Activated CD4-positive, alpha-beta T cell treated with anti-CD3 and anti-CD28 coated beads, Interleukin-2, amount 10 ng/mL, durations not matched to agents 7 days and 5 days (primary cell): ENCODE measurements at regions not wholly inside any gene's neighbourhood (a gene's known extent, or its start where the extent isn't known, plus 50 kb on each side); places are given as distances from the start of the nearest gene placed in this dataset.

Experiments
- CTCF ChIA-PET: fragments of 350-600 bp; sonication (Branson Sonifier 250); formaldehyde crosslinking; loops from one replicate; lab custom pipeline; 2021; ENCODE audit warnings: antibody characterized with exemption; lab: Charles Lee
- POLR2A ChIA-PET: fragments of 350-600 bp; sonication (Branson Sonifier 250); formaldehyde crosslinking; loops from one replicate; lab custom pipeline; 2021; ENCODE audit warnings: antibody characterized with exemption; lab: Charles Lee
- DNase-seq: peaks from one replicate; pipeline ENCODE4 v3.0.0-alpha.2; 2020
- H3K27ac Mint-ChIP-seq: one replicate; pipeline ENCODE4 v1.8.0; 2021; ENCODE audit warnings: mild to moderate bottlenecking, moderate library complexity, mixed read lengths
- H3K27me3 Mint-ChIP-seq: one replicate; pipeline ENCODE4 v1.8.0; 2021; ENCODE audit warnings: mixed read lengths
- H3K36me3 Mint-ChIP-seq: one replicate; pipeline ENCODE4 v1.8.0; 2021; ENCODE audit warnings: low read depth, mixed read lengths
- H3K4me1 Mint-ChIP-seq: one replicate; pipeline ENCODE4 v1.8.0; 2021; ENCODE audit warnings: mixed read lengths
- H3K4me3 Mint-ChIP-seq: one replicate; pipeline ENCODE4 v1.8.0; 2021; ENCODE audit warnings: mild to moderate bottlenecking, moderate library complexity, mixed read lengths
- H3K9me3 Mint-ChIP-seq: one replicate; pipeline ENCODE4 v1.8.0; 2021; ENCODE audit warnings: mixed read lengths

DNA sequence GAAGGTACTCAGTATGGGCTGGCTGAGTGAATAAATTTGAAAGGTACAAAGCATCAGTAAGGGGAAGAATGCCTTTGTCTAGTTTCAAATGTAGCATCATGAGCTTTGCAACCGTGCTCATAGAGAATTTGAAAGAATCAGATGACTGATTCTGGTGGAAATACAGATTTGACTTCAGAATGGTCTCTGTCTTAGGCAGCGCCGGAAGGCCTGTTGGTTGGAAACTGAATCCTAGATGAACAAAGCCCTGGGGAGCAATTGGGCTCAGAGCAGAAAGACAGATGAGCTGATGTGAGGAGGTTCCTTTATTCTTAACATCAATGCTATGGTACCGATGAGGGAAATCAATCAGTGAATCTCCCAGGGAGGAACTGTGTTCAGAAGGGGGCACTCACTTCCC is 137.3 kb downstream of the SNAPC1 start:
- no peak for DNase-seq
- Mint-ChIP-seq H3K4me1 (no peaks in the 10 kb centered on the region), H3K27ac (no peak overlapping the region), H3K27me3 (peaks cover 14% of the 10 kb centered on the region), H3K9me3 (no peaks in the 10 kb centered on the region), H3K4me3 (no peak overlapping the region), H3K36me3 (no peaks in the 10 kb centered on the region)
- POLR2A ChIA-PET, result no interaction called here
- CTCF ChIA-PET, result interaction anchor here (0.9 kb wide), 1 partner anchor 228 kb away, joined by 3 read pairs; no protein-coding TSS in a partner anchor

DNA sequence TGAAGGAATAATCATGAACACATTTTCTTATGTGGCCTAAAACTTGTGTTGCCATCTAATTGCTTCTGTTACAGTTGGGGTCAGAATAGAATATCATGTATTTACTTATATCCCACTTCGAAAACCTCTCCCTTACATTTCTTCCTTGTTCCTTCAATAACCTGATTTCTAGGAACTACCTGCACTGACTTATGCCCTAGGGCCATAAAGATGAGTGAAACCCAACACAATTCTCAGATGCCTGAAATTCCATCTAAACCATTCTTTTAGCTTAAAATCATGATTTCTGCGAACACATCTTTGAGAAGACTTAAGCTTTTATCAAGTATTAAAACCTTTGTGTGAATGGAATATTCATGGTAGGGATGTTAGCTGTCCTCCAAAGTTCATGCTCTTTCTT is 142.7 kb downstream of the SNAPC1 start:
- H3K27ac Mint-ChIP-seq, result no peak overlapping the region

DNA sequence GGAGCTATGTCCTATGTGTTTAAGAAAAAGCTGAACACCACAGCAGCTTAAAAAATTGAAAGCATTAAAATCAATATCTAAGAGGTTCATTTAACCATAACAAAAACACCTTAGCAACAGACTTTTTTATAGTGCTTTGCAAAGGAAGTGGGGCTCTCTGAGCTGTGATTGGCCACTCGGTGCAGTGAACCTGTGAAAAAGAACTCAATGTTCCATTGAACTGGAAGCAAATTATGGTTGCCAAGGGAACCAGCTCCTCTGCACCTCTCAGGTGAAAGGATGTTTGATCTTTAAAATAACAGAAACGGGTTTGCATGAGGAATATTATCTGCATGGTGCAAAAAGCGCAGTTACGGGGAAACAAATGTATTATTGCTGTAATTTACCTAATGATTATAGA is 149.4 kb downstream of the SNAPC1 start:
- Mint-ChIP-seq H3K4me3 (no peak overlapping the region), H3K9me3 (no peaks in the 10 kb centered on the region), H3K27ac (no peak overlapping the region), H3K27me3 (peaks cover 20% of the 10 kb centered on the region), H3K36me3 (no peaks in the 10 kb centered on the region), H3K4me1 (no peaks in the 10 kb centered on the region)
- no peak for DNase-seq
- ChIA-PET CTCF (no interaction called here), POLR2A (no interaction called here)

More for the DNA sequence above, 142.7 kb downstream of the SNAPC1 start:
- H3K9me3 Mint-ChIP-seq, result no peaks in the 10 kb centered on the region
- no peak overlapping the region for H3K4me3 Mint-ChIP-seq
- H3K27me3 Mint-ChIP-seq, result peaks cover 7% of the 10 kb centered on the region
- ChIA-PET POLR2A (no interaction called here), CTCF (no interaction called here)
- no peaks in the 10 kb centered on the region for H3K4me1 Mint-ChIP-seq
- DNase-seq, result no peak
- H3K36me3 Mint-ChIP-seq, result no peaks in the 10 kb centered on the region

DNA sequence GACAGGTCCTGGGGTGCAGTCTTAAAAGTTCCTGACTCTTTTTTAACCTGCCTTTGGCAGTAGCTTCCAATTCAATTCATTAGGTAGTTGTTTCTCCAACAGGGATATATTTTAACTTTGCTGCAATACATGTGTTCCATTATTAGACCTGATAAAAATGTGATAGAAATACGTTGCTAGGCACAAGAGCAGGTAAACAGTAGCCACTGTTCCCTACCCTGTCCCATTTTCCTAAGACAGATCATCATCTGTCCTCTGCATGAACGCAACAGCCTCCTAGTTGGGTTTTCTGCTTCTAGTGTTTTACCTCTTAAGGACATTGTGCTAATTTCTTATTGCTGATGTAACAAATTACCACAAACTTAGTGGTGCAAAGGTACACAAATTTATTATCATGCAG is 156.8 kb downstream of the SNAPC1 start:
- no peak for DNase-seq
- peaks cover 32% of the 10 kb centered on the region for H3K27me3 Mint-ChIP-seq
- no peak overlapping the region for H3K27ac Mint-ChIP-seq
- ChIA-PET POLR2A (no interaction called here), CTCF (no interaction called here)
- H3K4me1 Mint-ChIP-seq, result no peaks in the 10 kb centered on the region
- no peak overlapping the region for H3K4me3 Mint-ChIP-seq
- H3K9me3 Mint-ChIP-seq, result no peaks in the 10 kb centered on the region
- H3K36me3 Mint-ChIP-seq, result no peaks in the 10 kb centered on the region

DNA sequence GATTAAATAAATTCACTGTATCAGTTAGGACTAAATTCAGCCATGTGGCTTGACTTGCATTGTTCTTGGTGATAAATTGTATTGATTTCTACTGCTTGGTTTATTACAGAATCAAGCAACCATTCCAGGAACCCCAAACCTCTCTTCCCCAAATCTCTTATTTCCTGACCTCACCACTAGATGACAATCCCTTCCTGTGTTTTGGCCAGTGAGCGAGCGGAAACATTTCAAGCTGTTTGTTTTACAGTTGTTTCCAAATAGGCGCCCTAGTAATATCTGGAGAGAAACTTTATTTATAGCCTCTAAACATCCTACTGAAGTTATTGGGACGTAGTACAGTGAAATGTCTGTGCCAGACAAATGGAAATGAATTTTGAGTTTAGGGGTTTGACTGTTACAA is 161.1 kb downstream of the SNAPC1 start:
- Mint-ChIP-seq H3K27me3 (peaks cover 32% of the 10 kb centered on the region), H3K4me3 (no peak overlapping the region), H3K4me1 (no peaks in the 10 kb centered on the region), H3K9me3 (no peaks in the 10 kb centered on the region), H3K27ac (no peak overlapping the region), H3K36me3 (no peaks in the 10 kb centered on the region)
- CTCF ChIA-PET, result no interaction called here
- POLR2A ChIA-PET, result no interaction called here
- no peak for DNase-seq

DNA sequence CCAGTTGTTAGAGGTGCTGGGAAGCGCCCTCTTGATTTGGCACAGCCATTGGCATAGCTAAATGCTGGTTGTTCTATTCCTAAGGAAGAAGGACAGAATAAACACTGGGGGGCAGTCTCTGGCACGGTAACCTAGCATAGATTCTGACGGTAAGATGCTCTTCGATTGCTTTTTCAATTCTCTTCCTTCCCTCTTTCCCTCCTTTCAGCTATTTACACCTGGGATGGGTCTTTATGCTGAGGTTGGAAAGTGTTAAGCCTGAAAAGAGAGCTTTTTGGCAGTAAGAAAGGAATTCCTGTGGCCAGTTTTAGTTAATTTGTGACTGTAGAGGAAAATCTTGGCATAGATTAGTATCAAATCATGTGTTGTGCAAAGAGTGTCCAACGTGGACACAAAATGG is 162.8 kb downstream of the SNAPC1 start:
- no peaks in the 10 kb centered on the region for H3K4me1 Mint-ChIP-seq
- no peaks in the 10 kb centered on the region for H3K36me3 Mint-ChIP-seq
- POLR2A ChIA-PET, result no interaction called here

DNA sequence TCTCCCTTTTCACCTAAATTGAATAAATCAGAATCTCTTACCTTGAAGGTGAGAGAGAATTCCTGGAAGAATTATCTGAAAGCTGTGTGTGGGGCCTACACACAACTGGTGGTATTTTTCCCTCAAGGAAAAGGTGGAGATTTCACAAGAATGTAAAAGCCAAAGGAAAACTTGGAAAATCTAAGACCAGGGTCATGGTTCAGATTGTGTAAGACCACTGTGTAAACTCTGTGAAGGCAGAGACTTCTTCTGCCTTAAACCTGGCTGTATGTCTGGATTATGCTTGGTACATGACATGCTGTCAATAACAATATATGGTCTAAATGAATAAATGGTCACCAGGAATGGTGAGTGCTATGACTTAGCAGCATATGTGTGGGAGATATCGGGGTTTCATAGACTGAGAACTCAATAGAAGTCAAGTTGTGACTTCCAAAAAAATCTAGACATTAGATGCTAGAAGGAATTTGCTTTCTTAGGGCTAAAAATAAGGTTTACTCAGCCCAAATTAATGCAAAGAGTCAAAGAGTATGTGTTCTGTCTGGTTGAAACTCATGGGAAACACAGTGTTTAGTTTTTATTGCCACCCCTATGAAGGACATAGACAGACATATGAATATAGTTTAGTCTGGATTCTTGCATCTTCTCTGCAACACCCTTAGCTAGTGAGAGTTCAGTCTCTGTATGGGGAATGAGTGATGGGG is 163.7 kb downstream of the SNAPC1 start:
- DNase-seq, result no peak
- Mint-ChIP-seq H3K4me3 (no peak overlapping the region), H3K36me3 (no peaks in the 10 kb centered on the region), H3K27ac (no peak overlapping the region), H3K27me3 (peaks cover 31% of the 10 kb centered on the region), H3K9me3 (no peaks in the 10 kb centered on the region), H3K4me1 (no peaks in the 10 kb centered on the region)
- POLR2A ChIA-PET, result no interaction called here
- CTCF ChIA-PET, result no interaction called here

More for the DNA sequence above, 162.8 kb downstream of the SNAPC1 start:
- Mint-ChIP-seq H3K27me3 (peaks cover 30% of the 10 kb centered on the region), H3K27ac (no peak overlapping the region), H3K9me3 (no peaks in the 10 kb centered on the region), H3K4me3 (no peak overlapping the region)
- DNase-seq, result peak; percentile 8
- CTCF ChIA-PET, result no interaction called here

DNA sequence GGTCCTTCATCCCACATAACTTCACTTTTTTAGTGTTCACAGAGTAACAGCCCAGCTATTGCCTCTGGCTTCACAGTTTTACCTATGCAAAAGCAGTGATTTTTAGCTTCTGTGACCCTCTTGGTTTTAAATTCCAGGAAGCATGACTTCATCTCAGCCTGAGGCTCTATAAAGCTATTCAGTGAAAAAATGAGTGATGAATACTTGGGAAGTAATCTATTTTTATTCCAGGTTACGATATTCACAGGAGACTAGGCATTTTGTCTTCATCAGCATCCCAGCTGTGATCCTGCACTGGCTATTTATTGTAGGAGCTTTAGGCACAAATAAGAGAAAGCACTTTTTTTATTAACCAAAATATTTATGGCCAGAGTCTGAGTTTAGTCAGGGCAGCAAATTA is 164.8 kb downstream of the SNAPC1 start:
- DNase-seq, result no peak
- peaks cover 33% of the 10 kb centered on the region for H3K27me3 Mint-ChIP-seq
- no peak overlapping the region for H3K27ac Mint-ChIP-seq
- H3K4me3 Mint-ChIP-seq, result no peak overlapping the region
- no peaks in the 10 kb centered on the region for H3K36me3 Mint-ChIP-seq
- no peaks in the 10 kb centered on the region for H3K9me3 Mint-ChIP-seq
- CTCF ChIA-PET, result interaction anchor here (0.7 to 1.2 kb wide), 2 partner anchors 14 to 299 kb away, joined by 3 read pairs; no protein-coding TSS in a partner anchor
- POLR2A ChIA-PET, result no interaction called here
- H3K4me1 Mint-ChIP-seq, result no peaks in the 10 kb centered on the region

DNA sequence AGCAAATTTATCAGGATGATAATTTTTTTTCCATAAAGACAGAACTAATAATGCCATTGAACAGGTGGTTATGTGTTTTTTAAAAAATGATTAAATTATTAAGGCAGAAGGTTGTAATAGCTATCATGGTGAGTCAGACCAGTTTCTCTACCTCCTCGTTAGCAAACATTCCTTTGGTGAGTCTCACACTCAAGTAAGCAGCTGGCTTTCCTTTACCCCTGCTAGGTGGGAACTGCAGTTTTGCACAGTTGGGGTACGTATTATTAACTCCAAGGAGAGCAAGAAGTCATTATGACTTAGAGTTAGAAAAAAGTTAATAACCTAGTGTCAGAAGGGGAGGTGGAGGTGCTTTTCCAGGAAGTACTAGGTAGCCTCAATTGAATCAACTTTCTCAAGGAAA is 165.3 kb downstream of the SNAPC1 start:
- ChIA-PET POLR2A (no interaction called here), CTCF (interaction anchor here (0.7 to 1.2 kb wide), 2 partner anchors 15 to 299 kb away, joined by 3 read pairs; no protein-coding TSS in a partner anchor)
- DNase-seq, result no peak
- Mint-ChIP-seq H3K36me3 (no peaks in the 10 kb centered on the region), H3K9me3 (no peaks in the 10 kb centered on the region), H3K4me1 (no peaks in the 10 kb centered on the region), H3K4me3 (no peak overlapping the region), H3K27ac (no peak overlapping the region), H3K27me3 (peaks cover 37% of the 10 kb centered on the region)

DNA sequence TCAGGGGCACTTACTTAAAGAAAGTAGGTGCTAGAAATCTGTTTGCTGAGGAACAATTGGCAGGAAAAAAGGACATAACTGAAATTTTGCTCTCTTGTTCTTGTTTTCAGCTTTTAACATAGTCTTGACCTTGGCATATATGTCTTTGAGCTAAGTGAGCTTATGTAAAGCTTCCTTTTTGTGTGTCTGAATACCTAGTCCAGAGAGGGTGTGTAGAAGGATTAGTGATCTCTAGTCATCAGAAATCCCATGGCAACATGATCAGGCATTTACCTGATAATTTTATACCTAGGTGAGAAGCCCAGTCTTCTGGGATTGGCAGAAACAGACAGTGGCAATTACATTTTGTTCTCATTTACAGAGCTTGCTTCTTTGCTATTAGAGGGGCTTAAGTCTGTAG is 166.1 kb downstream of the SNAPC1 start:
- Mint-ChIP-seq H3K27me3 (peaks cover 43% of the 10 kb centered on the region), H3K9me3 (no peaks in the 10 kb centered on the region), H3K36me3 (no peaks in the 10 kb centered on the region), H3K27ac (no peak overlapping the region), H3K4me1 (no peaks in the 10 kb centered on the region), H3K4me3 (no peak overlapping the region)
- ChIA-PET CTCF (no interaction called here), POLR2A (no interaction called here)
- no peak for DNase-seq

DNA sequence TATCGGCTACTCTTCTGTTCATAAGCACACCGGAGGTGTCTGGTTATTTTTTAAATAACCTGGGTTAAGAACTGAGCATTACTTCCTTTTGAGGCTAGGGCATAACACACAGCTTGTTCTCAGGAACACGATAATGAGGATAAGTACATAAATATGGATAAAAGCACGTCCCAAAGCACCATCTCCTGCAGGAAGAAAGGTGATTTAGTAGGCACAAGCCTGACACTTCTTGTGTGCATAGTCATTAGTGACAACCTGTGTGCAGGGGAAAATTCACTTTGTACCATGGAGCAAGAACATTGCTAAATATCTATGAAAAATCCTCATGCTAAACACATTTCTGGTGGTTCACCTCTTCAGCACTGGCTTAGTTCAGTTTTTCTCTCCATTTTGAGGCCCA is 166.5 kb downstream of the SNAPC1 start:
- DNase-seq, result no peak
- peaks cover 42% of the 10 kb centered on the region for H3K27me3 Mint-ChIP-seq
- no peaks in the 10 kb centered on the region for H3K4me1 Mint-ChIP-seq
- POLR2A ChIA-PET, result no interaction called here
- H3K4me3 Mint-ChIP-seq, result no peak overlapping the region
- H3K27ac Mint-ChIP-seq, result no peak overlapping the region
- CTCF ChIA-PET, result no interaction called here
- H3K9me3 Mint-ChIP-seq, result no peaks in the 10 kb centered on the region
- H3K36me3 Mint-ChIP-seq, result no peaks in the 10 kb centered on the region

DNA sequence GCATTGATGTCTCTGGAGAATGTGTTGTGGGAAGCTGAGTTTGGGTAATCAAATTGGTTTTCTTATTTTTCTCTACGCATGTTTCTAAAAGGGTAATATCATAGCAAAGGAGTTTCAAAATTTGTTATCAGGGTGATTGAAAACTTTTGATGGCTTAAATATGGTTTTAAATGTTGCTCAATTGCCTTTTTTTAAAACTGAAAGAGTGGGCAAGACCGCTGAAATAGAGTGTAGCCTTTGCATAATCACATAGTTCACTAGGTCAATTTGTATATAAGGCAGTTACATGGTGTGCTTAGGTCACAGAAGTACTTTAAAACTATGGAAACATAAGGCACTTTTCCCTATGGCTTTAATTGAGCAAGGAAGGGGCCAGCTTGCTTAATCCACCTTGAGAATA is 167.4 kb downstream of the SNAPC1 start:
- no peak for DNase-seq
- Mint-ChIP-seq H3K4me3 (no peak overlapping the region), H3K4me1 (no peaks in the 10 kb centered on the region), H3K27me3 (peaks cover 41% of the 10 kb centered on the region), H3K27ac (no peak overlapping the region), H3K36me3 (no peaks in the 10 kb centered on the region), H3K9me3 (no peaks in the 10 kb centered on the region)
- CTCF ChIA-PET, result no interaction called here
- POLR2A ChIA-PET, result no interaction called here

DNA sequence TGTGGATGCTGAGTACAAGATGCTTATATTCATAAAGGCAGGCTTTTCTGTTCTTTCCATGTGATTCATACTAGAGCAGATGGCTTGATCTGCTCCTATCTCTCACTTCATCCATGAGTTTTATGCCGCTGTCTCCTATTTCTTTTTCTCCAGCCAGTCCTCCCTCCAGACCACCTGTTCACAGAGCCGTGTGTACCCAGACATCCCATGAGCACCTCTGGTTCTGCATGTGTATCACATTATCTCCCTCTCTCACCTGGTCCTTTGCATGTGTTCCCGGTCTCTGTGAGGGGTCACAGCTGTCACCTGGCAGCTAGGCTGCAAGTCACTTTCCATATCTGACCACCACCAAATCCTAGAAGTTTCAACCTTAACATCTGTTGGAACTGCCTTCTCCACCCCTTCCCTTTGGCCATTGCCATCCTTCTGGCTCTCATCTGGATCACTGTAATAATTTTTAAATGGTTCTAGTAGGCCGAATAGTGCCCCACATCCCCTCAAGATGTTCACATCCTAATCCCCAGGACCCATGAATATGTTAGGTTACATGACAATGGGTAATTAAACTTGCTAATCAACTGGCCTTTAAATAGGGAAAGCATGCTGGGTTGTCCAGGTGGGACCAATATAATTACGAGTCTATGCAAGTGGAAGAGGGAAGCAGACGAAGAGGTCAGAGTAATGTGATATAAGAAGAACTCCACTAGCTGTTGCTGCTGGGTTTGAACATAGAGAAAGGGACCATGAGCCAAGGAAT is 168.1 kb downstream of the SNAPC1 start:
- no peak for DNase-seq
- H3K27ac Mint-ChIP-seq, result no peak overlapping the region
- peaks cover 38% of the 10 kb centered on the region for H3K27me3 Mint-ChIP-seq
- ChIA-PET POLR2A (no interaction called here), CTCF (no interaction called here)
- H3K36me3 Mint-ChIP-seq, result no peaks in the 10 kb centered on the region
- no peaks in the 10 kb centered on the region for H3K4me1 Mint-ChIP-seq
- no peak overlapping the region for H3K4me3 Mint-ChIP-seq
- no peaks in the 10 kb centered on the region for H3K9me3 Mint-ChIP-seq
